Activated T-cell treated with anti-CD3 and anti-CD28 coated beads, Interleukin-2, amount 50 U/mL, for 72 hours (primary cell): ENCODE measurements at regions not wholly inside any gene's neighbourhood (a gene's known extent, or its start where the extent isn't known, plus 50 kb on each side); places are given as distances from the start of the nearest gene placed in this dataset.
"Not testable (repeated sequence)": the region's sequence is repeated elsewhere in the genome, so short reads cannot be mapped to it uniquely, and the experiment has no call there.

Experiments
- ATAC-seq, 2 donors: fragments of 150-1000 bp; cut with Tn5 transposase; replicated peaks in 1 of 2; 2 replicates each; pipeline ENCODE4 v1.10.0; 2021; ENCODE audit warnings: moderate library complexity in 2 of 2, mild to moderate bottlenecking in 1 of 2
- DNase-seq, 2 donors: peaks; one replicate each; pipeline ENCODE4 v3.0.0; 2021 to 2022; ENCODE audit warnings: mixed read lengths in 1 of 2
- H3K27ac Mint-ChIP-seq: one replicate; pipeline ENCODE4 v1.8.0; 2022; ENCODE audit warnings: mild to moderate bottlenecking, moderate library complexity, mixed read lengths
- H3K27me3 Mint-ChIP-seq: one replicate; pipeline ENCODE4 v1.8.0; 2022; ENCODE audit warnings: low read depth, mixed read lengths
- H3K36me3 Mint-ChIP-seq, 2 donors: one replicate each; pipeline ENCODE4 v1.8.0; 2022; ENCODE audit warnings: mixed read lengths in 2 of 2, mild to moderate bottlenecking in 1 of 2; ENCODE audit not compliant: insufficient read depth in 2 of 2
- H3K4me1 Mint-ChIP-seq: one replicate; pipeline ENCODE4 v1.8.0; 2022; ENCODE audit warnings: low read depth, mixed read lengths
- H3K4me3 Mint-ChIP-seq, 2 donors: one replicate each; pipeline ENCODE4 v1.8.0; 2022; ENCODE audit warnings: mild to moderate bottlenecking in 2 of 2, mixed read lengths in 2 of 2, moderate library complexity in 2 of 2
- H3K9me3 Mint-ChIP-seq, 2 donors: one replicate each; pipeline ENCODE4 v1.8.0; 2022; ENCODE audit warnings: mixed read lengths in 2 of 2

- no peaks in the 10 kb centered on the region for H3K36me3 Mint-ChIP-seq
- no peaks in the 10 kb centered on the region for H3K9me3 Mint-ChIP-seq
- DNase-seq, result no peak
- H3K27ac Mint-ChIP-seq, result peak overlapping the region; percentile 30
- no peak overlapping the region for H3K4me3 Mint-ChIP-seq
- no peak for ATAC-seq
- peaks cover 45% of the 10 kb centered on the region for H3K27me3 Mint-ChIP-seq
- no peaks in the 10 kb centered on the region for H3K4me1 Mint-ChIP-seq
These were observed 67.3 kb upstream of the ADPGK start for GRCh38 chr15:72850833-72851232.

DNA sequence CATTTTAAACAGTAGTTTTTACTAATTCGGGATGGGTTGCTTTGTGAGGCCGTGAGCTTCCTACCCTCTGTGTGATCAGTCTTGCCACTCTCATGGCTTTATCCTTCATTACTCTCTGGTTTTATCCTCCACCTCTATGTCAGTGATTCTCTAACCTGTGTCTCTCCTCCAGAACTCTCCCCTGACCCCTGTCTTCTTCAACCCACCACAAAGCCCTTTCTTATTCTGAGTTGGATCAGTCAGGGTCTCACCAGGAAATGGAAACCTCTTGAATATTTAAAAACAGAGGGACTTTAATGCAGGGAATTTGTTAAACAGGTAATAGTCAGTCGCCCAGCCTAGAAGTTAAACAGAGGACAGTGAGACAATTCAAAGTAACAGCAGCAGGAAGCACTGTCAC lies 64.2 kb upstream of the ADPGK start:
- Mint-ChIP-seq H3K27me3 (peaks cover 33% of the 10 kb centered on the region), H3K4me1 (peaks cover 4% of the 10 kb centered on the region), H3K4me3 (no peak overlapping the region), H3K9me3 (peaks cover 0 to 1% of the 10 kb centered on the region in 2 donors), H3K36me3 (peaks cover 0 to 2% of the 10 kb centered on the region in 2 donors), H3K27ac (no peak overlapping the region)
- ATAC-seq (no peak), DNase-seq (no peak)

DNA sequence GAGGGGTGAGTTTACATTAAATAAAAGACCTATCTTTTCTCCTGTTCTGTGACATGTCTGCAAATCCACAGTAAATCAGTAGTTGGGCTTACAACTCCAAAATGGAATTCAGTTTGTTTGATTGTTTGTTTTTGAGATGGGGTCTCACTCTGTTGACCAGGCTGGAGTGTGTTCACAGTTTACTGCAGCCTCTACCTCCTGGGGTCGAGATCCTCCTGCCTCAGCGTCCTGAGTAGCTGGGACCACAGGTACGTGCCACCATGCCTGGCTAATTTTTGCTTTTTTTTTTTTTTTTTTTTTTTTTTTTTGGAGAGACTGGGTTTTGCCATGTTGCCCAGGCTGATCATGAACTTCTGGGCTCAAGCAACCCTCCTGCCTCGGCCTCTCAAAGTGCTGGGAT lies 63.5 kb upstream of the ADPGK start:
- no peak for ATAC-seq
- H3K4me3 Mint-ChIP-seq, result no peak overlapping the region
- DNase-seq, result no peak
- H3K27me3 Mint-ChIP-seq, result peaks cover 33% of the 10 kb centered on the region
- H3K36me3 Mint-ChIP-seq, result peaks cover 0 to 2% of the 10 kb centered on the region in 2 donors
- H3K4me1 Mint-ChIP-seq, result peaks cover 4% of the 10 kb centered on the region
- H3K9me3 Mint-ChIP-seq, result peaks cover 0 to 1% of the 10 kb centered on the region in 2 donors
- H3K27ac Mint-ChIP-seq, result no peak overlapping the region

DNA sequence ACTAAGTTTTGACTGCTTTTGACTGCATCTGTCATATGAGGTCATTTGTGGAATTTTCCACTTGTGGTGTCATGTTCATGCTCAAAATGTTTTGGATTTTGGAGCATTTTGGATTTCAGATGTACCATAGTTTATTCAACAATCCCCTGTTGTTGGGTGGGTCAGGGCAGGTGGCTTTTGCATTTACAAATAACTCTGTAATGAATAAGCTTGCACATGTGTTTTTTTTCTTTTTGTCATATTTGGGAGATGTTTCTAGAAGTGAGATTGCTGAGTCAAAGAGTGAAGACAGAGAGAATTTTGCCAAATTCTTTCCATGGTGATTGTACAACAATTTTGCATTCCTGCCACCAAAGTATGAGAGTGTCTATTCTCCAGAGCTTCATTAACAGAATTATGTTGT lies 62.4 kb upstream of the ADPGK start:
- Mint-ChIP-seq H3K9me3 (peaks cover 0 to 1% of the 10 kb centered on the region in 2 donors), H3K36me3 (peaks cover 0 to 2% of the 10 kb centered on the region in 2 donors), H3K4me3 (no peak overlapping the region), H3K27ac (no peak overlapping the region), H3K4me1 (peaks cover 4% of the 10 kb centered on the region), H3K27me3 (peaks cover 33% of the 10 kb centered on the region)
- ATAC-seq, result no peak
- DNase-seq, result no peak

DNA sequence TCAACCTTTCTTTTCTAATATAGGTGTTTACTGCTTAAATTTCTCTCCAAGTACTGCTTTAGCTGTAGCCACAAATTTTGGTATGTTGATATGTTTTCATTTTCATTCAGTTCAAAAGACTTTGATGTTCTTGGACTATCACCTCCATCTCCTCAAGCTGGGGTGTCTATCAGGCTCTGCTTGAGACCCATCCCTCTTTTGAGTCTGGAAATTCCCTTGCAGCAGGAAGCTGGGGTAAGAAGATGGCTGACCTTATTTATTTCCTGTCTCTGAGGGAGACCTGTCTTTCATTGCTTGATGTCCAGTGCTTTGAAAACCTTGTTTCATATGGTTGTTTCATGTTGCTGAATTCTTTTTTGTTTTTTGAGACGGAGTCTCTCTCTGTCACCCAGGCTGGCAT lies 60.5 kb upstream of the ADPGK start:
- H3K4me1 Mint-ChIP-seq, result peaks cover 4% of the 10 kb centered on the region
- H3K27ac Mint-ChIP-seq, result no peak overlapping the region
- no peak overlapping the region for H3K4me3 Mint-ChIP-seq
- peaks cover 0 to 2% of the 10 kb centered on the region in 2 donors for H3K36me3 Mint-ChIP-seq
- peaks cover 34% of the 10 kb centered on the region for H3K27me3 Mint-ChIP-seq
- ATAC-seq (no peak), DNase-seq (no peak)
- H3K9me3 Mint-ChIP-seq, result peaks cover 0 to 1% of the 10 kb centered on the region in 2 donors

- not testable (repeated sequence) for H3K4me3 Mint-ChIP-seq
These were observed 59.8 kb upstream of the ADPGK start for GRCh38 chr15:72843340-72843739.

DNA sequence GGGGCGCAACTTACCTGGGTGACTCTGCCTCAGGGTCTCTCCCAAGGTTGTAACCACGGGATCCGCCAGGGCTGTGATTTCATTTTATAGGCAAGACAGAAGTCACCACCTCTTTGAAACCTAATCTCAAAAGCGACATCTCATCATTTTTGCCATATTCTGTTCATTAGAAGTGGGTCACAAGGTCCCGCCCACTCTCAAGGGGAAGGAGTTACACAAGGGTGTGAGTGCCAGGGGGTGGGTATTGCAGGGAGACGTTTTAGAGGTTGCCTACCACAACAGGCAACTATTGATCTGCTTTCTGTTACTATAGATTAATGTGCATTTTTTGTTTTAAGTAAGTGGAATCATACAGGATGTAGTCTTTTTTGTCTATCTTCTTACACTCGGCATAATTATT lies 56.6 kb upstream of the ADPGK start:
- no peak for ATAC-seq
- H3K36me3 Mint-ChIP-seq, result peaks cover 0 to 2% of the 10 kb centered on the region in 2 donors
- peaks cover 4% of the 10 kb centered on the region for H3K4me1 Mint-ChIP-seq
- peaks cover 0 to 1% of the 10 kb centered on the region in 2 donors for H3K9me3 Mint-ChIP-seq
- H3K27me3 Mint-ChIP-seq, result peaks cover 22% of the 10 kb centered on the region
- DNase-seq, result no peak
- no peak overlapping the region for H3K27ac Mint-ChIP-seq
- H3K4me3 Mint-ChIP-seq, result no peak overlapping the region

More at GRCh38 chr15:72843340-72843739, 59.8 kb upstream of the ADPGK start:
- not testable (repeated sequence) for H3K9me3 Mint-ChIP-seq, H3K4me1 Mint-ChIP-seq, H3K27ac Mint-ChIP-seq, H3K36me3 Mint-ChIP-seq, DNase-seq, ATAC-seq
- peaks cover 26% of the 10 kb centered on the region for H3K27me3 Mint-ChIP-seq

DNA sequence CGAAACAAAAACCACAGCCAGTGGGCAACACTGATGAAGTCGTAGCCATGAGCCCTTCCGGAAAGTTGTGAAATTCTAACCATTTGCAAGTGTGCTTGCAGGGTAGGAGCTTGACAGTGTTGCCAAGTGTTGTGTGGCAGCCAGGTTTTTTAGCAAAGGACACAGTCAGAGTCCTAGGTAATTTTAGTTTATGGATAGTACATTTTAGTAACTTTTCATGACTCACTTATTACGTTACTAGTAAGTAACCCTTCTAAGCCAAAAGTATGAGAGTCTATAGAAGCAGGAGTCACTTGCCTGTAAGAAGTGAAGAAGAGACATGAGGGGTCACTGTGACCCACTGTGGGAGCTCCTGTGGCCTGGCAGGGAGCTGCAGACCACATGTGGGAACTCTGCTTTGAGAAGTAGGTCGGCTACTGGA lies 54.8 kb upstream of the ADPGK start:
- no peaks in the 10 kb centered on the region for H3K4me1 Mint-ChIP-seq
- H3K36me3 Mint-ChIP-seq, result no peaks in the 10 kb centered on the region
- no peak overlapping the region for H3K4me3 Mint-ChIP-seq
- no peak for ATAC-seq
- peaks cover 20% of the 10 kb centered on the region for H3K27me3 Mint-ChIP-seq
- DNase-seq, result no peak
- no peaks in the 10 kb centered on the region for H3K9me3 Mint-ChIP-seq
- no peak overlapping the region for H3K27ac Mint-ChIP-seq

DNA sequence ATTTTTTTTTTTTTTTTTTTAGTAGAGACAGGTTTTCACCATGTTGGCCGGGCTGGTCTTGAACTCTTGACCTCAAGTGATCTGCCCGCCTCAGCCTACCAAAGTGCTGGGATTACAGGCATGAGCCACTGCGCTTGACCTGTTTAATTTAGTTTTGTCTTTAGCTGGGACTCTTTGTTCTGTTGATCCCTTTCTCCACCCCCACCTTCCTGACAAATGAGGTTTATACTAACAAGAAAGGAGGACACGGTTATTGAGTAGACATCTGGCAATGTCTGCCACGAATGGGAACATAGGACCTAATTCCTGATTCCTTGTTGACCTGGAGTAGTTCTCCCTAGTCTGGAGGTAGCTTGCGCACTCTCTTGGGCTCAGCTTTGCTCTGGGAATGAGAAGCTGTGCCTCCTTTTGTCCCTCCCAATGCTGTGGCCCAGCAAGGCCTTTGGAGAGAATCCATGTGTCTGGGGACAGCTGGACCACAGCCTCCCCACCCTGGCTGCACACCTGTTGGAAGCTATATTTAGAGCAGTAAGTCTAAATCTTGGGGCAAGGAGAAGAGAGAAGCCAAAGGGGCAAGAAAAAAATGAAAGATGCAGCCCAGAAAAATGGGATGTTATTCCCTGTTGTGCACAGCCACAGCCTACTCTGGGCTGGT lies 53.2 kb upstream of the ADPGK start:
- Mint-ChIP-seq H3K36me3 (no peaks in the 10 kb centered on the region), H3K27me3 (peaks cover 30% of the 10 kb centered on the region), H3K27ac (no peak overlapping the region), H3K4me3 (no peak overlapping the region), H3K9me3 (no peaks in the 10 kb centered on the region), H3K4me1 (no peaks in the 10 kb centered on the region)
- DNase-seq (no peak), ATAC-seq (no peak)

- H3K4me1 Mint-ChIP-seq, result no peaks in the 10 kb centered on the region
- no peaks in the 10 kb centered on the region for H3K36me3 Mint-ChIP-seq
- H3K27ac Mint-ChIP-seq, result no peak overlapping the region
- H3K9me3 Mint-ChIP-seq, result no peaks in the 10 kb centered on the region
- H3K27me3 Mint-ChIP-seq, result peaks cover 39% of the 10 kb centered on the region
- no peak for ATAC-seq
- H3K4me3 Mint-ChIP-seq, result no peak overlapping the region
- DNase-seq, result no peak
These were observed 51.8 kb upstream of the ADPGK start for GRCh38 chr15:72835294-72835890.

DNA sequence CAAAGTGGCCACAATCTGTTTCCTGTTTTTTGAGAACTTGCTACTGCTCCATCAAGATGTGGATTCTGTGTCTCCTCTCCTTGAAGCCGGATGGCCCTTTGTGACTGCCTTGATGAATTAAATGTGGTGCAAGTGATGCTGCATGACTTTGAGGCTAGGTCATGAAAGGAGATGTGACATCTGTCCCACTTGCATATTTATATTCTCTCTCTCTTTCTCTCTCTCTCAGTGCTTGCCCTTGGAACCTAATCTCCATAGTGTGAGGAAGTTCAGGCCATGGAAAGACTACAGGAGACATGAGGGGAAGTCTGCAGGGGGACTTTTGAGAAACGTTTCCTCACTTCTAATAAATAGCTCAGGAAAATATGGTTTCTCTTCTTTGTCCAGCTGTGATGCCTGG lies 50.0 kb upstream of the ADPGK start:
- DNase-seq, result no peak
- ATAC-seq, result no peak
- H3K4me1 Mint-ChIP-seq, result no peaks in the 10 kb centered on the region
- H3K4me3 Mint-ChIP-seq, result no peak overlapping the region
- peaks cover 40% of the 10 kb centered on the region for H3K27me3 Mint-ChIP-seq
- H3K36me3 Mint-ChIP-seq, result no peaks in the 10 kb centered on the region
- no peaks in the 10 kb centered on the region for H3K9me3 Mint-ChIP-seq
- H3K27ac Mint-ChIP-seq, result no peak overlapping the region
